HG02884 (cell line): ENCODE measurements at regions not wholly inside any gene's neighbourhood (a gene's known extent, or its start where the extent isn't known, plus 50 kb on each side); places are given as distances from the start of the nearest gene placed in this dataset.

ENCODE experiments used
- ATAC-seq: cut with Tn5 transposase; IDR thresholded peaks from one replicate; pipeline ENCODE4 v1.9.1; 2021; ENCODE audit warnings: mild to moderate bottlenecking, moderate library complexity; ENCODE audit not compliant: unreplicated experiment

DNA sequence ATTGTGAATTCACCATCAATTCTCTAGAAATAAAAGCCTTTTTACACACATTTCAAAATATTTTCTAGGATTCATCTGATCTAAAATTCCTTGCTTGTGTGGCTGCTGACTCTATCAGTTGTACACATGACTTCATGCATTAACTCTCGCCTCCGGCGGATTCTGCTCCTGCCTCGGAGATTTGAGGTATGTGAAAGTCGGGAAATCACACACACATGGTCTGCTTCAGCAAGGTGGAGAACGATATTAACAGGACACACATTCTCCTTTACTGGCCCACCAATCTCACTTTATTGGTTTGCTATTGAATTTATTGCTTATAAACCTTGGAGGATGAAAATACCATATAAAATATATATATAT, 855.7 kb downstream of the SLITRK5 start:
- no peak for ATAC-seq

DNA sequence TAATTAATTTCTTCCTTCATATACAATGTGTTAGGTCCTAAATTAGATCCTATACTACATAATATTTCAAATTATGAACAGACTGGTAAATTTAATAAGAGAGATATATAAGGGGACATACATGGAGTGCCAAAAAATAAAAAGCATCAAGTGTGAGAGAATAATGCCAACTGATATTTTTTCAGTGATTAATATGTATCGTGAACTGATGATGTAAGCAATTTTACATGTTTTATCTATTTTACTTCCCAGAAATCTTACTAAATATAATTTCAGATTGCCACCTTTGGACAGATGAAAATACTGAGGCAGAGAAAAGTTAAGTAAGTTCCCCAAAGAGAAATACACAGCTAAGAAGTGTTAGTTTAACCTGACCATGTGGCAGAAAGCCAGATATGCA, 870.8 kb downstream of the SLITRK5 start:
- ATAC-seq, result no peak

DNA sequence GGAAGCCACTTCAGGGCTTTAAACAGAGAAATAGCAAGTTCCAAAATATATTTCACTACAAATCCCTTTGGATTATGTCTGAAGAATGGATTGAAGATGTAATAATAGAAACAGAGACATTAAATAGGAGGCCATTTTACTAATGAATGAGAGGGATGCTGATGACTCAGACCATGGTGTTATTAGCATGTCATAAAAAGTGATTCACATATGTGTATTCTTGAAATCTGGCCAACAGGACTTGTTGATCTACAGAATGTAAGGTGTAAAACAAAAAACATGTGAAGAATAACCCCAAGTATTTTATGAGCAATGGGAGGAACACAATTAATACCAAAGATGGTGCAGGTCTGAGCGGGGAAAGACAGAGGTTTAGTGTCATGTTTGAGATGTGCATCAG, 873.7 kb downstream of the SLITRK5 start:
- no peak for ATAC-seq

DNA sequence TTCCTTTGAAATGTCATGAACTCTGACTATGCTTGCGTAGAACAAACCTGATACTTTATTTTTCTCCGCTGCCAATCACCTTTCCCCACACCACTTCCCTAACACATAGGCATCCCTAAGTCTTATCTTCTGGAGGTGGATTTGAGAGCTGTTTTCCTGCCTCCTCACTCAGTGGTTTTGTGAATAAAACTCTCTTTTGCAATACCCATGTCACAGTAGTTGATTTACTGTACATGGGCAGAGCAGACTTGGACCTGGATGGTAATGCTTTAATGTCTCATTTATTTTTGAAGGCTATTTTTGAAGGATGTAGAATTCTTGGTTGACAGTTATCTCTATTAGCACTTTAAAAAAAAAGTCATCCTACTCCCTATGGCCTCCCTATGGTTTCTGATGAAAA, 881.8 kb downstream of the SLITRK5 start:
- ATAC-seq, result no peak

DNA sequence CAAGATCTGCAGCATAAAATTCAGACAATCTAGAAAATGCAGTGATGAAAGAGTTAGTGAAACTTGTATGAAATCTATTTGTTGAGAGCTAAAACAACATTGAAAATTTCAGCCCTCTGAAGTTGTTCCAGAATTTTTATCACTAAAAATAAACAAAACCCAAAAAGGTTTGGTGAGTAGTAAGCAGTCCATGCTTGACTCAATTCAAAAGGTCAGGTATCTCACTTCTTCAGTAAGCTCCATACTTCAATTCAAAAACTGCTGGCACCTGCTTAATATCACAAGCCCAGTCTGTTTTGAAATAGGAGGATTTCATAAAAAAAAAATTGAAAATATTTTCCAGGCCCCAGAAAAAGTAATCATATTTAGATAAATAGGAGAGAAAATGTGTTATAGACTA, 894.4 kb downstream of the SLITRK5 start:
- ATAC-seq, result no peak

DNA sequence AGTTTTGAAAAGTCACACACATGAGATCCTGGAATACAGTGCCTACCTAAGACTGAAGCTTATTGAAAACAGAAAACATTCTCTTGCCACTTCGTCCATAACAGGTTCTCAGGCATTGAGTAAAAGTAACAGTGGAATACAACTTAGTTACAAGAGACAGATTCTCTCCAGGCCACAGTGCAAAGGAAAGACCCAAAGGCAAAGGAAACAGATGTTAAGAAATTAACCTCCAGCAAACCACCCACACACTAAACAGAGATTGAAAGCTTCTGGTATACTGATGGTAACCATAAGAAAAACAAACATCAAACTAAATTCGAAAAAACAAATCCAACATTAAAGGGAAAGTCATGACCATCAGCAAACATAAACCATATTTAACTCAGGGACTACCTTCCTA, 914.7 kb downstream of the SLITRK5 start:
- no peak for ATAC-seq

DNA sequence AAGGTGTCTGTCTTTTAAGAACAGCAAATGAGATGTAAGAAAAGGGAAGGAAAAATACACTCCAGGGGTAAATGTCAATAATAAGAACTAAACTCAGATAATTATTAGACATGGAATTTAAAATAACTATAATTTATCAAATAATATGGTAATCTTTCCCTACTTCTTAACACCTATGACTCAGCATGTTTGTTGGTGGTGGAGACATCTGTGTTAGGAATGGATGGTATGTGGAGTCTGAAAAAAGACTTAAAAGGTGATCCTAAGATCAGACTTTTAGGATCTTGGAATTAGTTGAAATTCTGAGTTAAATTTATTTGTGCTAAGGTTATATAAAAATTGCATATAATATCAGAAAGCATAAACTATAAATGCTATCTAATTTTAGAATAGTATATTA, 915.1 kb downstream of the SLITRK5 start:
- no peak for ATAC-seq

DNA sequence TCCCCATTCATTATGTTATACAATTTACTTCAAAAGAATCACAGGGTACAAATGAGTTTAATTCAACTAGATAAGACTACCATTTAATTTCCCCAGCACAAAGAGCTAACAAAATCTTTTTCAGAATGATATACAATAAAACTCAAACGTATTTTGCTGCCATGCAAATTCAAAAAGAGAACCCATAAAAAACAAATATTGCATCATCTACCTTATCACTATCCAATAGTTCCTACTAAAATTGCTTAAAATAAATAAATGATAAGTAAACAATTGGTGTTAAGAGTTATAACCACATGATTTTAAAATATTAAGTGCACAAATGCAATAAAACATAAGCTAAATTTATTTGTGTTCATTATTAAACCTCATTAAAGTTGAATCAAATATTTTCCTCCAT, 919.4 kb downstream of the SLITRK5 start:
- ATAC-seq, result no peak

DNA sequence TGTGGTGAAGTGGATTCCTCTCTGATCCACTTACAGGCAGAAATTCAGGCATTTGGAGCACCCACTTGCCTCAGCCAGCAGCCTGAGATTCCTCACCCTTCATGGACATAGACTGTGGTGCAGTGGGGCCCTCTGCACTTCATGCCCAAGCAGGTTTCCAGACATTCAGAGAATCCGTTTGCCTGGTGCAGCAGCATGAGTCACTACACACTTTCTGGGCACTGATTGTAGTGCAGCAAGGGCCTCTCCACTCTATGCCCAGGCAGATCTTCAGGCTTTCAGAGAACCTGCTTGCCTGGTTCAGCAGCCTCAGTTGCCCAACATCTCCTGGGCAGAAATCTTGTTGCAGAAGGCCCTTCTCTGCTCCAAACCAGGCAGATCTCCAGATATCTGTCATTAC, 920.9 kb downstream of the SLITRK5 start:
- ATAC-seq, result no peak

DNA sequence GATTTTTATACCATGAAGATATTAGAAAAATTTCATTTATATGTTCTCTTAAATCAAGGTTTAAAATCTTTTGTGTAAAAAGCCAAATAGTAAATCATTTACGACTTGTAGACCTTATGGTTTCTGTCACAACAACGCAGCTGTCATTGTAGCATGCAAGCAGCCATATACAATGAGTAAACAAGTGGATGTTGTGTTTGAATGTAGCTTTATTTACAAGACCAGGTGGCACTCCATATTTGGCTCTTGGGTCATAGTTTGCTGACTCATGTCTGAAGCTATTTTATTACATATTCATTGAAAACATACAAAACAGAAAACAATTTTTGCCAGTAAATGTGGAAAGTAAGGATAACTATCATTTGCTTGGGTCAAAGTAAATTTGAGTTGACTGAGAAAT, 930.8 kb downstream of the SLITRK5 start:
- ATAC-seq, result no peak

DNA sequence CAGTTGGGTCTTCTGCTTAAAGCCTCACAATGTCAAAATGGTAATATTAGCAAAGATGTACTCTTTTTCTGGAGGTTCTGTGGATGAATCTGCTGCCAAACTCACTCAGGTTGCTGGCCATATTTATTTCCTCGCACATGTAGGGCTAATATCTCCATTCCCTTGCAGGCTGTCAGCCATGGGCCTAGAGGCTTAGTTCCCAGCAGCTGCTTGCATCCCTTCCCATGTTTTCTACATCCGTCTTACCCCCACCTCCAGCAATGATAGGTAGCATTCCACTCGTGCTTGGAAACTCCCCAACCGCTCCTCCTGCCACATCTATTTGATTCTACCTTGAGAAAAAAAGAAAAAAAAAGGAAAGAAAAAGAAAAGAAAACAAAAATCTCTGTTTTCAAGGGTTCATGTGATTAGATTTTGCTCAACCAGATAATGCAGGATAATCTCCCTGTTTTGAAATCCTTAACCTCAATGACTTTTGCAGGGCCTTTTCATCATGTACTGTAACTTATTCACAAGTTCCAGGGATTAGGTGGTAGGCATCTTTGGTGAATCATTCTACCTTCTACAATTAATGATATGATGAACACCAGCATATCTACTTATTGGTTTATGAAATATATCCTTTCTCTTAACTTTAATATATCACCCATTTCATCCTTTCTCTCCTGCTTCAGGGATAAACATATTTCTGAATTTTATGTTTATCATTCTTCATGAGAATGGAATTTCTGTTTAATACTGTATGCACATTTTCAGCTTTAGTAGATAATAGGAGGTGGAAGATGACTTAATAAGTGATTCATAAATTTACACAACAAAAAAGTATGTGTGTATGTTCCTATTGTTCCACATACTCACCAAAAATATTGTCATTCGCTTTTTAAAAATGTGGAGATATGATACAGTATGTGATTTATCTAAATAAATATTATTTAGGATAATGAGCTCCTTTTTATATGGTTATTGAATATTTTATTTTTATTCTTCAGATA, 931.9 kb downstream of the SLITRK5 start:
- ATAC-seq, result no peak

DNA sequence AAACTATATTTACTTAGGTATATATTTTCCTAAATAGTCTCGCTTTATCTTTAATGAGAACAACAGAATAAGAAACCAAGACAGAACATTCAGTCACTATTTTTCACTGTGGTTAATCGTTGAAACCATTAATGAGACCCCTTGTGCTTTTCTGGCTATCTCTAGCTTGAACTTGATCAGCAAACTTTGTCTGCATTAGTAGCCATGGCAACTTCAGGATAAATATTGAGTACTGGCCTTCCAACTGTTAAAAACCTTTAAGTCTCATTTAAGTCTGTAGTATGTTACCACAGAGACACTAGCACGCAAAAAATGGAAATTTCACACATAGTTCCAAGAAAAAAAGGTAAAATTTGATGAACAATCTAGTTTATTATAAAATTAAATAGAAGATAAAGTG, 946.0 kb downstream of the SLITRK5 start:
- ATAC-seq, result no peak

DNA sequence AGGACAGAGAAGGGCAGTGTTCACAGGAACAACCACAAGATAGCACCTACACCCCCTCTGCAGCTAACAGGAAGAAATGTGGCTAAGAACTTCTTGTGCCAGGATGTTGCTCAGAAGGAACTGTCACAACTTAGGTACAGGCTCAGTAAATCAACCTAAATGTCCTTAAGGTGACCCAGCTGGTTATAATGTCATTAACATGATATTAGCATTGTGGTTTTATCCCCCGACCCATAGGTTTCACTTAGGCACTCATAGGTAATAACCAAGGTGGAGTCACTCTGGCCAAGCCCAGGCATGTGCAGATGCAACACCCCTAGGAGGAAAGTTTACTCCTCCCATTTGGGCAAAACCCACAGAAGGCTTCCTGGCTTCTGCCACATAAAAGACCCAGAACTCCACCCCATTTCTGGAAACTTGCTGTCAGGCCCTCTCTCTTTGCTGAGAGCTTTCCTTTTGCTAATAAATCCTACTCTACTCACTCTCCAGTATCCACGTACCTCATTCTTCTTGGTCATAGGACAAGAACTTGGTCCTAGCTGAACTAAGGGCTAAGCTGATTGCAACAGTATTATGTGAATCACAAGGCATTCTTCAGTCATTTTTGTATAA, 951.3 kb downstream of the SLITRK5 start:
- ATAC-seq, result no peak

DNA sequence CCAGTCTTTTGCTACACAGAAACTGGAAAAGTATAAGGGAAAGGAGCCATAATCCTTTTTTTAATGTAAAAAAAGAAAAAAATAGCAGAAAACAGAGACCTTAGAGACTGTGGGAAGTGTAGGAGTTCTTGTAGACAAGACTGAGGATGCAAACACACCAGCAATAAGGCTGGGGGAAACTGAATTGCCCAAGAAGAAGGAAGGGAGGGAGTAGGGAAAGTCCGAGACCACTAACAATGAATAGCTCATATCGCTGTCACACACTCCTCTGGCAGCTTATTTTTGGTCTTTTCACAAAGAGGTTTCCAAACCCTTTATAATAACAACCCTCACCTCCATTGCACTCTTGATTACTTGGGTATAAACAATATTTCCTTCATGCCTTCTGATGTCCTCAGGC, 952.0 kb downstream of the SLITRK5 start:
- no peak for ATAC-seq

DNA sequence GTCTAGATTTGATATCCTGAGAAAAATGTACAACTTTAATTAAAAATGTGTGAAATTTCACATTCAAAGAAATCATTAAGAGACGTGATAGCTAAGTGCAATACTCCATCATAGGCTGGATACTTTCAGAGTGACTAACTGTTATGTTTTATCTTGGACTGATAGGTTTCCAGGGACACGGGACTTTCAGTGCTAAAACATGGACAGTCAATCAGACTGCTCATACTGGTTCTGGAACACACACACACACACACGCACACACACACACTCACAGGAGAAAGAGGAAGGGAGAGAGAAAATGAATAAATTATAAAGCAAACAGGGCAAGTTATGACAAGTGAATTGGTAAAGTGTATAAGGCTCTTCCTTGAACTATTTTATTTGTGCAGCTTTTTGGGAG, 955.9 kb downstream of the SLITRK5 start:
- no peak for ATAC-seq

DNA sequence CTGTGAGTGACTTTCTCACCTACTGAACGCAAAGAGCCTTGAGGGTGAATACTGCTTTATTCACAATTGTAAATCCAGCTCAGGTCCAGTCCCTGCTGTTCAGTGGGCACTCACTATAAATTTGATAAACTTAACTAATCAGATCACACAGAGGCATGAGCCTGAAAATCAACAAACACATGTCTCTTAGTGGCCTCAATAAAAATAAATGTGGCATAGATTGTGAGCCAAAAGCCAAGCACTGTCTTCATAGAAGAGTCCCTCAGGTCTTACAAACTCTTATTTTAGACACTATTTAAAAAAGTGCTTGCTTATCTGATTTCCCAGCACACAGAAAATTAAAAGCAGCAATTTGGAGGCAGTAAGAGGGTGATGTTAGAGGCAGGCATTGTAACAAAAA, 957.7 kb downstream of the SLITRK5 start:
- ATAC-seq, result no peak

DNA sequence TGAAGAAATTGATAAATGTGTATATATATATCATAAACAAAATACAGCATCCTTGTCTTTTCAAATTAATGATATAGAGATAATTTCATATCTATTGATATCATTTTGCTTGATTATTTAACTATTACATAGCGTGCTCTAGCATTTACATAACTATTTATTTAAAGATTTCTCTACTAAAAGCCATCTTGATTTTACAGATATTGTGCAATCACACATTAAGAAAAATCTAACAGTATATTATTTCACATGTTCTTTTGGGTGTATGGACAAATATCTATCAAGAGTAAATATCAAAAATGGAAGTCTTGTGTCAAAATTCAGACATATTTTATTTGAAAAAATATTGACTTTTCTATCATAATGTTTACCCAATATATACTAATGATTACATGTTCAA, 966.8 kb downstream of the SLITRK5 start:
- no peak for ATAC-seq

DNA sequence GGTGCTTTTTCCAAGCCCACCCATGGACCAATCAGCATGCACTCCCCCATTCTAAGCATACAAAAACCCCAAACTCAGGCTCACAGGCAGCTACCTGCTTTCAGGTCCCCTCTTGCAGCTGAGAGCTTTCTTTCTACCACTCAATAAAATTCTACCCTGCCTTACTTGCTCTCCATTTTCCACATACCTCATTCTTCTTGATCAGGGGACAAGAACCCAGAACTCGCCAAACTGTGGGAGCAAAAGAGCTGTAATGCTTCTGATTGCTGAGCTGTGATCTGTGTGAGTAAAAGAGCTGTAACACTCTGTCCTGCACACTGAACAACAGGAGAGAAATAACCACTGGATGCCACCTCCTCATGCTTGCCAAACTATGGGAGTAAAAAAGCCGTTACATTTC, 972.1 kb downstream of the SLITRK5 start:
- no peak for ATAC-seq

DNA sequence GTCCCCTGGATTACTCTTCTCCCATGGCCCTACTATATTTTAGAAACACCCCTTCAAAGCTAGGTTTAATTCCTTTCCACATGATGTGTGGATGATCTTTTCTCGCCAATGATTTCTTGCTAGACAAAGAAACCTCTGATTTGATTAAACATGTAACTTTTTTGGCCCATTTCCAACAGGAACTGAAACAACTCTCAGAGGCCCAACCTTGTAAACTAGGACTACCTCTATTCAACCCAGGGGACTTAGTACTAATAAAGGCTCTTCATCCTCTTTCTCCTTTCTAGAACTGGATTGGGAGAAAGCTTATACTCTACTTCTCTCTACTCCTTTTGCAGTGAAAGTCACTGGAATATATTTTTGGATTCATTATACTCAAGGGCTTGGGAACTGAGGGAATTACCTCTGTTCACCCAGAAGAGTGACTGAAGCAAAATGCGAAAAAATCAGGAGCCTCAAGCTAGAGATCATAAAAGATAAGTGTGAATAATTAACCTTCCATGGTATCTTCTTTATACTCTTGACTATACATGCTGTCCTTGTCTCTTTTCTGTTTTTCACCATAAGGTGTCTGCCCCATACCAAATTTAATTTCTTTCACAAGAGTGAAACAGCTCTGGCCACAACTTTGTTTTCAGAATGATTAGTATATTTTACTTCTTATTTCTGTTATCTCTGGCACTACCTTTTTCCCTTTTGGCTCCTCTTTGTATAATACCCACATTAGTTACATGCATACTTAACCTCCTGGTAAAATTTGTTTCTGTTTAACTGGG, 977.6 kb downstream of the SLITRK5 start:
- ATAC-seq, result no peak

DNA sequence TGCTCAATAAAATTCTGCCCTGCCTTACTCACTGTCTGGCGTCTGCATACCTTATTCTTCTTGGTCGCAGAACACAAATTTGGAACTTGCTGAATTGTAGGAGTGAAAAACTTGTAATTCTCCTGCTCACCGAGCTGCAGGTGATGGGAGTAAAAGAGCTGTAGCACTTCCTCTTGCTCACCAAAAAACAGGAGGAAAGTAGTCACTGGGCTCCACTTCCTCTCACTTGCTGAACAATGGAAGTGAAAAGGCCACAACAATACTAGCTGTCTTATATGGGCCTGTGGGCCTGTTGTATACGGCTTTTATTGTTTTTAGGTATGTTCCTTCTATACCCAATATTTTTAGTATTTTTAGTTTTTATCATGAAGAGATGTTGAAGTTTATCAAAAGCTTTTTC, 978.7 kb downstream of the SLITRK5 start:
- ATAC-seq, result no peak

DNA sequence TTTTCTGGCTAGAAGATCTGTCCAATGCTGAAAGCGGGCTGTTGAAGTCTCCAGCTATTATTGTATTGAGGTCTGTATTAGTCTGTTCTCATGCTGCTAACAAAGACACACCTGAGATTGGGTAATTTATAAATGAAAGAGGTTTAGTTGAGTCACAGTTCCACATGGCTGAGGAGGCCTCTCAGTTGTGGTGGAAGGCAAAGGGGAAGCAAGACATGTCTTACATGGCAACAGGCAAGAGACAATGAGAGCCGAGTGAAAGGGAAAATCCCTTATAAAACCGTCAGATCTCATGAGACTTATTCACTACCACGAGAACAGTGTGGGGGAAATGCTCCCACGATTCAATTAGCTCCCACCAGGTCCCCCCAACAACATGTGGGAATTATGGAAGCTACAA, 980.4 kb downstream of the SLITRK5 start:
- no peak for ATAC-seq

DNA sequence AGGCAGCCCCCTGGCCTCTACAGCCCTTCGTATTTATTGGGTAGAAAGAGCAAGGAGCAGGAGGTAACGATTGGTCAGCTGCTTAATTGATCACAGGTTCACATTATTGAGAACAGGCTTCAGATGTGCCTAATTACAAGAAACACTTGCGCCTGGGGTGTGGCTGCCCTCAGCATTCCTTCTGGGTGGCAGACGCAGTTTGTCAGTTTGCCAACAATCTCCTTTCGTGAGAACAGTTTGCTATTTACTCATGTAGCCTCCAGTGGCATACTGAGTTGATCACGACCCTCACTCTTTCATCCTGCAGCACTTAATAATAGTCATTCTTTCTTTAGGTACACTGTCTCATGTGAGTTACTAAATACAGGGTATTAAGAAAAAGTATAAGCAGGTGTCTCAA, 985.6 kb downstream of the SLITRK5 start:
- no peak for ATAC-seq
